Hepatocyte (in vitro differentiated cells): ENCODE measurements at regions not wholly inside any gene's neighbourhood (a gene's known extent, or its start where the extent isn't known, plus 50 kb on each side); places are given as distances from the start of the nearest gene placed in this dataset.
A peak's percentile ranks its signal among the peaks of the same experiment; 100 is the strongest.
"Not testable (repeated sequence)": the region's sequence is repeated elsewhere in the genome, so short reads cannot be mapped to it uniquely, and the experiment has no call there.

ENCODE experiments used
- DNase-seq: peaks from one replicate; pipeline ENCODE4 v3.0.0-alpha.2; 2016; ENCODE audit warnings: low spot score
- H2AFZ ChIP-seq: fragments of 200-600 bp; sonication (generic); 2 replicates; pipeline ENCODE4 v1.6.0; 2016; ENCODE audit warnings: antibody characterized with exemption, mild to moderate bottlenecking
- H3K27ac ChIP-seq: fragments of 200-600 bp; sonication (generic); 2 replicates; pipeline ENCODE4 v1.5.1; 2016; ENCODE audit warnings: mild to moderate bottlenecking
- H3K27me3 ChIP-seq: fragments of 200-600 bp; sonication (generic); 2 replicates; pipeline ENCODE4 v1.6.1; 2016
- H3K36me3 ChIP-seq: fragments of 200-600 bp; sonication (generic); replicated peaks from 2 replicates; pipeline ENCODE4 v1.5.1; 2016; ENCODE audit warnings: low read depth; ENCODE audit not compliant: insufficient read depth
- H3K4me1 ChIP-seq: fragments of 200-600 bp; sonication (generic); 2 replicates; pipeline ENCODE4 v1.5.1; 2016; ENCODE audit warnings: mild to moderate bottlenecking, moderate library complexity; ENCODE audit not compliant: insufficient read depth
- H3K4me2 ChIP-seq: fragments of 200-600 bp; sonication (generic); 2 replicates; pipeline ENCODE4 v1.6.0; 2016
- H3K4me3 ChIP-seq: fragments of 200-600 bp; sonication (generic); 2 replicates; pipeline ENCODE4 v1.5.1; 2016; ENCODE audit warnings: mild to moderate bottlenecking
- H3K79me2 ChIP-seq: fragments of 200-600 bp; sonication (generic); 2 replicates; pipeline ENCODE4 v1.6.0; 2017; ENCODE audit warnings: mild to moderate bottlenecking
- H3K9me2 ChIP-seq: fragments of 200-600 bp; sonication (generic); replicated peaks from 2 replicates; pipeline ENCODE4 v1.6.0; 2017; ENCODE audit warnings: mild to moderate bottlenecking; ENCODE audit not compliant: insufficient read depth
- H3K9me3 ChIP-seq: fragments of 200-600 bp; sonication (generic); 2 replicates; pipeline ENCODE4 v1.5.1; 2016; ENCODE audit warnings: low read depth, mild to moderate bottlenecking
- H4K20me1 ChIP-seq: fragments of 200-600 bp; sonication (generic); 2 replicates; pipeline ENCODE4 v1.6.0; 2016; ENCODE audit warnings: mild to moderate bottlenecking; ENCODE audit not compliant: insufficient read depth, poor library complexity, severe bottlenecking
- CTCF ChIP-seq: fragments of 200-600 bp; sonication (generic); IDR thresholded peaks from 2 replicates; pipeline ENCODE4 v1.5.1; 2016; ENCODE audit warnings: antibody characterized with exemption, mild to moderate bottlenecking; ENCODE audit not compliant: poor library complexity
- WGBS: methylation state at CpG from one replicate; pipeline ENCODE4 v1.1.6; 2016; ENCODE audit warnings: low lambda C conversion rate; ENCODE audit errors: missing lambda C conversion rate; 5-methylcytosine and 5-hydroxymethylcytosine counted together

- H3K27ac ChIP-seq, result peak overlapping the region; percentile 72
- H3K9me3 ChIP-seq, H4K20me1 ChIP-seq, H3K27me3 ChIP-seq, H3K79me2 ChIP-seq, H3K4me1 ChIP-seq, H3K9me2 ChIP-seq, H3K4me3 ChIP-seq, H3K36me3 ChIP-seq: not testable (repeated sequence)
- H2AFZ ChIP-seq, result peak overlapping the region; percentile 57
- peak; percentile 24 for DNase-seq
- H3K4me2 ChIP-seq, result peak overlapping the region; percentile 59
- TF ChIP-seq CTCF, result peak; percentile 38
- WGBS, result 40% methylated on average over 23 of the region's 68 CpGs
Observed at GRCh38 chr5:21341203-21341947, 1353.4 kb upstream of the CDH18 start.

DNA sequence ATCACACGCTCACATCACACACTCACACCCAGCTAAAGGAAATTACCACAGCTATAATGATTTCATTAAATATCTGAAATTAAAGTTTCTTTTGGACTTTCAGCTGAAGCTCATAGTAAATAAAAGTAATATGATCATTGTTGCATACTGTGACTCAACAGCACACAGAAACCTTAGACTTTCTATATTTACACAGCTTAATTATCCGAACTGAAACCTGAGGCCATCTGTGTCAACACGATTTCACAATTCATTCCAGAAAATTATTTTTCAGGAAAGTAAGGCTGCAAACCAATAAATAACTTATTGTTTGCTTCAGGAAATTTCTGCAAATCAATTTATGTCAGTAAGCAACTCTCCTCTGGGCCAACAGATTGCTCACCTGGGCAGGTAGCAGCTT is 1352.2 kb upstream of the CDH18 start:
- not testable (repeated sequence) for H3K9me2 ChIP-seq, H3K4me3 ChIP-seq, DNase-seq, H3K27me3 ChIP-seq, H3K9me3 ChIP-seq, H4K20me1 ChIP-seq, H3K79me2 ChIP-seq, H3K4me1 ChIP-seq, H2AFZ ChIP-seq, H3K27ac ChIP-seq, H3K4me2 ChIP-seq, H3K36me3 ChIP-seq
- 73% methylated on average over 3 of the region's 3 CpGs for WGBS

DNA sequence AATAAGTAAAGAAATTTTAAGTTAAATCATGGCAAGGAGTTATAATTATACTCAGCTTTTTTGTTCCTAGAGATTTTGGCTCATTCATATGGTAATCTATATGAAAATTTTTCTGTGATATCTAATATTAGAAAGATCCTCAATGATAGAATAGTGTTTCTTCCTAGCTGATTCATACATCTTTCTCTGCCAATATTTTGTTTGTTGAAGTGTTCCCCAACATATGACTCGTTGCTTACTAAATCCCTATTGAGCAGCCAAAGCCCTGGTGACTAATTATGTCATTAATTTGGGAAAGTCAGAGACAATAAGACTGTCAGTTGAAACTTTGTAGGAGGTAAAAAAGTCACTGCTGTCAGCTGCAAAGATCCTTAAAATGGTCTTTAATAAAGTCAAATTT is 1348.5 kb upstream of the CDH18 start:
- H3K9me2 ChIP-seq, H3K4me3 ChIP-seq, H3K36me3 ChIP-seq, H3K4me1 ChIP-seq, H2AFZ ChIP-seq, H3K27ac ChIP-seq, H3K27me3 ChIP-seq, H3K79me2 ChIP-seq, H4K20me1 ChIP-seq, H3K4me2 ChIP-seq, H3K9me3 ChIP-seq, DNase-seq: not testable (repeated sequence)
- 58% methylated on average over 1 of the region's 1 CpG for WGBS

DNA sequence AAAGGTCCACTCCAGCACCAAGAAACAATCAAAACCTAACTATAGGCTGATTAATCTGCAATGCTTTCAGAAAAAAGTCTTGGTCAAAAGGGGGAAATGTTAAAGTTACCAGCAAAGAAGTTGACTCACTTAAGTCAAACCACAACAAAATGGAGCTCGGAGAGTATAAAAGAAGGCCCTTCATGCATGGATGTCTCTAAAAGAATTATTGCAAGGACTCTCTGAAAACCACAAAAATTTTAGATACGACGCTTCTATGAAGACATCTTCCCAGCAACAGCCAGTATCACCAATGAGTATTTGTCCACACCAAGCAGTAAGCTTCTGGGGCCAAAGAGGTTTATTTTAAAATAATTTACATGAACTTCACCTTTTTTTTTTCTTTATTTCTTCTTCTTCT is 1327.4 kb upstream of the CDH18 start:
- not testable (repeated sequence) for H3K9me2 ChIP-seq, H3K4me1 ChIP-seq, H3K27me3 ChIP-seq, H3K4me2 ChIP-seq, H3K27ac ChIP-seq, H3K36me3 ChIP-seq, H4K20me1 ChIP-seq, H3K4me3 ChIP-seq, H3K79me2 ChIP-seq, DNase-seq, H3K9me3 ChIP-seq, H2AFZ ChIP-seq
- WGBS, result 89% methylated on average over 3 of the region's 3 CpGs

- not testable (repeated sequence) for H3K27me3 ChIP-seq, H2AFZ ChIP-seq, H3K79me2 ChIP-seq, H3K4me2 ChIP-seq, H3K9me3 ChIP-seq, DNase-seq, H3K9me2 ChIP-seq, H3K36me3 ChIP-seq, H4K20me1 ChIP-seq, H3K27ac ChIP-seq, H3K4me1 ChIP-seq, H3K4me3 ChIP-seq
Observed at GRCh38 chr5:21301205-21301604, 1313.2 kb upstream of the CDH18 start.

DNA sequence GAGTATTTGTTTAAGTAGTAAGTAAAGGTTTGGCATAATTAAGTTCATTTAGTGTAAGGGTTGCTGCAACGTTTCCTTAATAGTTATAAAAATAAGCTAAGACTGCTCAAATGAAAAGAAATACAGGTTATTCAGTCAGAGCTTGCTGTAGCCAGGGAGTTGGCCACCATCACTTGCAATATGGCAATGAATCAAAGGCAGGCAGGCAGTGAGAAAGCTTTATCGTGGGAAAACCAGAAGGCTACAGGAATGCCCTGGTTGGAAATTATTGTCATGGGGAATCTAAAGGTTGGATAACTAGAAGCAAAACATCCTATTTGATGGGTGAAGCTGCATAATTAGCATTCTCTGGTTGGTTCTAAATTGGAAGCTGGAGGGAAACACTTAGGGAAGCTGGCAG is 1286.4 kb upstream of the CDH18 start:
- not testable (repeated sequence) for H3K9me2 ChIP-seq, H3K9me3 ChIP-seq, H2AFZ ChIP-seq, H3K4me2 ChIP-seq, H3K4me1 ChIP-seq, H3K36me3 ChIP-seq, H4K20me1 ChIP-seq, H3K27ac ChIP-seq, DNase-seq, H3K27me3 ChIP-seq, H3K4me3 ChIP-seq, H3K79me2 ChIP-seq
- WGBS, result 66% methylated on average over 2 of the region's 2 CpGs
